Astrocyte (in vitro differentiated cells and primary cell): ENCODE measurements at regions not wholly inside any gene's neighbourhood (a gene's known extent, or its start where the extent isn't known, plus 50 kb on each side); places are given as distances from the start of the nearest gene placed in this dataset.

Experiments used
- DNase-seq: peaks from one replicate; pipeline ENCODE4 v3.0.0-alpha.2; 2010; ENCODE audit warnings: low read depth
- FAIRE-seq: peaks from 2 replicates; lab custom pipeline; 2011; peaks lifted over from hg19 to GRCh38; lab: Jason Lieb, UNC
- H2AFZ ChIP-seq: 2 replicates; pipeline ENCODE4 v1.6.0; 2012; ENCODE audit warnings: low read depth, low read length, inconsistent platforms
- H3K27ac ChIP-seq: 2 replicates; pipeline ENCODE4 v1.5.1; 2011; ENCODE audit warnings: low read depth, low read length, inconsistent platforms
- H3K27me3 ChIP-seq: 2 replicates; pipeline ENCODE4 v1.6.0; 2011; ENCODE audit warnings: low read length, inconsistent platforms; ENCODE audit not compliant: insufficient read depth
- H3K36me3 ChIP-seq: 2 replicates; pipeline ENCODE4 v1.5.1; 2011; ENCODE audit warnings: low read length, inconsistent platforms; ENCODE audit not compliant: insufficient read depth
- H3K4me1 ChIP-seq: 2 replicates; pipeline ENCODE4 v1.5.1; 2011; ENCODE audit warnings: low read length, inconsistent platforms; ENCODE audit not compliant: insufficient read depth
- H3K4me2 ChIP-seq: 2 replicates; pipeline ENCODE4 v1.6.0; 2012; ENCODE audit warnings: low read length, inconsistent platforms
- H3K4me3 ChIP-seq: 2 replicates; pipeline ENCODE4 v1.5.1; 2011; ENCODE audit warnings: low read depth, mild to moderate bottlenecking, low read length, inconsistent platforms; ENCODE audit not compliant: insufficient read depth
- H3K79me2 ChIP-seq: 2 replicates; pipeline ENCODE4 v1.6.0; 2012; ENCODE audit warnings: mild to moderate bottlenecking, low read length, inconsistent platforms; ENCODE audit not compliant: insufficient read depth
- H3K9ac ChIP-seq: 2 replicates; pipeline ENCODE4 v1.6.0; 2012; ENCODE audit warnings: mild to moderate bottlenecking, low read length, inconsistent platforms
- H3K9me3 ChIP-seq: 2 replicates; pipeline ENCODE4 v1.5.1; 2012; ENCODE audit warnings: low read depth, mild to moderate bottlenecking, low read length, inconsistent platforms; ENCODE audit not compliant: insufficient read depth
- H4K20me1 ChIP-seq: 2 replicates; pipeline ENCODE4 v1.6.0; 2012; ENCODE audit warnings: low read length, inconsistent platforms; ENCODE audit not compliant: insufficient read depth
- H3K27ac Mint-ChIP-seq: one replicate; pipeline ENCODE4 v1.8.0; 2021; ENCODE audit warnings: mild to moderate bottlenecking, mixed read lengths; ENCODE audit not compliant: unreplicated experiment
- H3K27me3 Mint-ChIP-seq: one replicate; pipeline ENCODE4 v1.8.0; 2021; ENCODE audit warnings: low read depth, mixed read lengths; ENCODE audit not compliant: unreplicated experiment
- H3K36me3 Mint-ChIP-seq: one replicate; pipeline ENCODE4 v1.8.0; 2021; ENCODE audit warnings: low read depth, mixed read lengths; ENCODE audit not compliant: unreplicated experiment
- H3K4me1 Mint-ChIP-seq: one replicate; pipeline ENCODE4 v1.8.0; 2021; ENCODE audit warnings: low read depth, mixed read lengths; ENCODE audit not compliant: unreplicated experiment
- H3K4me3 Mint-ChIP-seq: one replicate; pipeline ENCODE4 v1.8.0; 2021; ENCODE audit warnings: mild to moderate bottlenecking, moderate library complexity, mixed read lengths; ENCODE audit not compliant: unreplicated experiment
- H3K9me3 Mint-ChIP-seq: one replicate; pipeline ENCODE4 v1.8.0; 2021; ENCODE audit warnings: mild to moderate bottlenecking, mixed read lengths; ENCODE audit not compliant: unreplicated experiment
- EZH2 ChIP-seq: IDR thresholded peaks from 2 replicates; pipeline ENCODE4 v1.6.1; 2012; ENCODE audit warnings: mild to moderate bottlenecking, low read length, inconsistent platforms; ENCODE audit not compliant: insufficient read depth
- TF ChIP-seq, protein P1 (sequence below): IDR thresholded peaks from 2 replicates; pipeline ENCODE4 v1.5.1; 2011; ENCODE audit warnings: low read depth, mild to moderate bottlenecking, inconsistent platforms, low read length, moderate library complexity; ENCODE audit not compliant: insufficient read depth

DNA sequence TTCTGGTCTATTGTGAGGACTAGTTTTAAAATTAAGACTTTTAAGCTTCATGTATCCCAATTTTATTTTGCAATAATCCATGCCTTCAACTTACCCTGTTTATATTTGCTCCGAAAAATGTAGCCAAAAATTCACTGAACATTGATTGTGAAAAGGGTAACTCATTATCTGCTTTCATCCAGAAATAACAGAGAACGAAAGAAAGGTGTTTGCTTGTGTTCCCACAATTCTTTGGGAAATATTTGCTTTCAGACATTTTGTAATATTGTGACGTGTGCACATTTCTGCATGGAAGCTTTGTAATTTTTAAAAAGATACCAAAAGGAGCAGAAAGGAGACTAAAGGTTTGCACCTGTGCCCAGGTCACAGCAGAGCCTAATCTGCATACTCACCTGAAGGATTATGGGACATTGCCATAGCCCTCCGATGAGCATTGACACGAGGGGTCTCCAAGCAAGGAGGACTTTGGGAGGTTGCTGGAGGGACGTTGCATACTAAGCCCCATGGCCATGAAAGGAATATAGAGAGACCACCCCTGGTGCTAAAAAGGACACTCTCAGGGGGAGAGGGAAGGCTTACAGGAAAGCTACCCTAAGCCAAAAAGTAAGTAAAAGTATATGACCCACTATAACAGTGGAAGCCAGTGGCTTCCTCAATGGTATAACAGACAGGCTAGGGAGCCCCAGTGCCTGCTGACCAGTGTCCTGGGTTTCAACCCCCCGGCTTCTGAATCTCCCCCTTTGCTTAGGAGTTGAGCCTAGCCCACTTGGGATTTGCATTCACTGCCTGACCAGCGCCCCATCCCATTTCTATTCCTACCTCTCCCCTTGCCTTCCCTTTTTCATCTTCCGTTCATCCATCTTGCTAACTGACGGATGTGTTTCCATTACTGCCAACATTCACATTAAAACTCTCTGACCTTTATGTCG is 148.6 kb upstream of the ZC3H12A start:
- no peak for DNase-seq
- no peaks in the 10 kb centered on the region for H3K9me3 ChIP-seq
- no peak overlapping the region for H2AFZ ChIP-seq
- no peaks in the 10 kb centered on the region for H3K27me3 ChIP-seq
- no peaks in the 10 kb centered on the region for H3K36me3 Mint-ChIP-seq
- H3K4me1 Mint-ChIP-seq: no peaks in the 10 kb centered on the region
- peaks cover 37% of the 10 kb centered on the region for H3K27me3 Mint-ChIP-seq
- H3K27ac ChIP-seq: no peak overlapping the region
- H4K20me1 ChIP-seq: no peaks in the 10 kb centered on the region
- H3K4me3 ChIP-seq: no peak overlapping the region
- H3K4me2 ChIP-seq: no peak overlapping the region
- H3K9ac ChIP-seq: no peak overlapping the region
- no peak overlapping the region for H3K4me3 Mint-ChIP-seq
- H3K79me2 ChIP-seq: no peaks in the 10 kb centered on the region
- H3K9me3 Mint-ChIP-seq: peaks cover 4% of the 10 kb centered on the region
- H3K27ac Mint-ChIP-seq: no peak overlapping the region
- H3K4me1 ChIP-seq: no peaks in the 10 kb centered on the region
- TF ChIP-seq, protein P1, sequence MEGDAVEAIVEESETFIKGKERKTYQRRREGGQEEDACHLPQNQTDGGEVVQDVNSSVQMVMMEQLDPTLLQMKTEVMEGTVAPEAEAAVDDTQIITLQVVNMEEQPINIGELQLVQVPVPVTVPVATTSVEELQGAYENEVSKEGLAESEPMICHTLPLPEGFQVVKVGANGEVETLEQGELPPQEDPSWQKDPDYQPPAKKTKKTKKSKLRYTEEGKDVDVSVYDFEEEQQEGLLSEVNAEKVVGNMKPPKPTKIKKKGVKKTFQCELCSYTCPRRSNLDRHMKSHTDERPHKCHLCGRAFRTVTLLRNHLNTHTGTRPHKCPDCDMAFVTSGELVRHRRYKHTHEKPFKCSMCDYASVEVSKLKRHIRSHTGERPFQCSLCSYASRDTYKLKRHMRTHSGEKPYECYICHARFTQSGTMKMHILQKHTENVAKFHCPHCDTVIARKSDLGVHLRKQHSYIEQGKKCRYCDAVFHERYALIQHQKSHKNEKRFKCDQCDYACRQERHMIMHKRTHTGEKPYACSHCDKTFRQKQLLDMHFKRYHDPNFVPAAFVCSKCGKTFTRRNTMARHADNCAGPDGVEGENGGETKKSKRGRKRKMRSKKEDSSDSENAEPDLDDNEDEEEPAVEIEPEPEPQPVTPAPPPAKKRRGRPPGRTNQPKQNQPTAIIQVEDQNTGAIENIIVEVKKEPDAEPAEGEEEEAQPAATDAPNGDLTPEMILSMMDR: no peak
- no peak for TF ChIP-seq EZH2
- FAIRE-seq: no peak
- no peaks in the 10 kb centered on the region for H3K36me3 ChIP-seq

DNA sequence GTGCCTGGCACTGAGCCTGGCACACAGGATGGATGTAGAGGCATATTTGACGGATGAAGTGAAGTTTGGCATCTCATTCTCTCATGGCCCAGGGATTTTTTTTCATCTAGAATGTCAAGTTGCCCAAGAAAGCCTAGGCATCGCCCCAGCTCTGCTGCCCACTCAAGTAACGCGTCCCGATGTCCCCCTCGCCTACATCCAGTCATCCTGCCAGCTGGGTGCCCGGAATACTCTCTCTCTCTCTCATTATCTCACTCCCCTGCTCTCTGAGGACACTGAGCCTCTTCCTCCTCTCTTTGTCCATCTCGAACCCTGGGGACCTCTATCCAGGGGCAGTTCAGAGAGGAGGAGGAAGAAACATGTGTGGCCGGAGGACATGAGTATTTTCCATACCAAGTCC is 142.3 kb upstream of the ZC3H12A start:
- no peak overlapping the region for H3K4me2 ChIP-seq
- H3K36me3 Mint-ChIP-seq: no peaks in the 10 kb centered on the region
- H3K4me1 Mint-ChIP-seq: no peaks in the 10 kb centered on the region
- H3K4me1 ChIP-seq: no peaks in the 10 kb centered on the region
- H3K36me3 ChIP-seq: no peaks in the 10 kb centered on the region
- peaks cover 44% of the 10 kb centered on the region for H3K27me3 Mint-ChIP-seq
- H3K79me2 ChIP-seq: no peaks in the 10 kb centered on the region
- H3K27me3 ChIP-seq: no peaks in the 10 kb centered on the region
- H3K27ac Mint-ChIP-seq: no peak overlapping the region
- FAIRE-seq (no peak), DNase-seq (no peak)
- no peak overlapping the region for H3K4me3 ChIP-seq
- peaks cover 2% of the 10 kb centered on the region for H3K9me3 Mint-ChIP-seq
- H3K27ac ChIP-seq: no peak overlapping the region
- H3K9ac ChIP-seq: no peak overlapping the region
- TF ChIP-seq, protein P1: no peak
- no peak for TF ChIP-seq EZH2
- H3K9me3 ChIP-seq: no peaks in the 10 kb centered on the region
- H2AFZ ChIP-seq: no peak overlapping the region
- H4K20me1 ChIP-seq: no peaks in the 10 kb centered on the region
- H3K4me3 Mint-ChIP-seq: no peak overlapping the region

DNA sequence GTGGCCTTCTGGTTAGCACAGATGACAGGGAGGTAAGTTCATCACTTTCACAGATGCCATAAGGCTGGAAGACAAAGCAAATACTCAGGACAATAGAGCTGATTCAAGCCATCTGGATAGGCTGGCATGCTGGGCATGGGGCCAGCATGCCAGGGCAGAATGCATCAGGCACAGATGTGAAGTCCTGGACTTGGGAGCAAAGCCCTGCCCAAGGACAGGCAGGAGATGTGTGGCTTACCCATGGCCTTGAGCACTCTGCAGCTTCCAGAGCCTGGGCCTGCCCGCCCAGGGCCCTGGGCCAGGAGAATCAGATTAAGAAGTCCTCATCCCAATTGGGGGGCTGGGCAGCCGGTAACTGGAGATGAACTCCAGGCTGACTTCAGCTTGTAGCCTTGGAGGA is 135.7 kb upstream of the ZC3H12A start:
- FAIRE-seq: no peak
- no peaks in the 10 kb centered on the region for H3K79me2 ChIP-seq
- H3K4me1 Mint-ChIP-seq: no peaks in the 10 kb centered on the region

More for the DNA sequence above, 135.7 kb upstream of the ZC3H12A start:
- Mint-ChIP-seq H3K4me3 (no peak overlapping the region), H3K36me3 (no peaks in the 10 kb centered on the region), H3K27me3 (peaks cover 51% of the 10 kb centered on the region), H3K9me3 (peaks cover 3% of the 10 kb centered on the region), H3K27ac (no peak overlapping the region)
- no peaks in the 10 kb centered on the region for H4K20me1 ChIP-seq
- H3K4me1 ChIP-seq: no peaks in the 10 kb centered on the region
- no peaks in the 10 kb centered on the region for H3K27me3 ChIP-seq
- no peak overlapping the region for H3K4me2 ChIP-seq
- no peaks in the 10 kb centered on the region for H3K9me3 ChIP-seq
- no peaks in the 10 kb centered on the region for H3K36me3 ChIP-seq
- no peak overlapping the region for H2AFZ ChIP-seq
- no peak overlapping the region for H3K9ac ChIP-seq
- no peak for TF ChIP-seq EZH2
- TF ChIP-seq, protein P1: no peak
- H3K27ac ChIP-seq: no peak overlapping the region
- H3K4me3 ChIP-seq: no peak overlapping the region
- no peak for DNase-seq
